Peyer's patch (tissue), 4 donors: ENCODE measurements at regions not wholly inside any gene's neighbourhood (a gene's known extent, or its start where the extent isn't known, plus 50 kb on each side); places are given as distances from the start of the nearest gene placed in this dataset.

Source experiments
- CTCF ChIP-seq, 6 experiments: fragments of 450-650 bp in 4 of 6; fragments of 200-600 bp in 2 of 6; sonication (generic) in 1 of 6; IDR thresholded peaks; one replicate each; pipeline ENCODE4 v1.5.1; 2017 to 2019; ENCODE audit warnings: antibody characterized with exemption in 6 of 6, mild to moderate bottlenecking in 3 of 6, moderate library complexity in 1 of 6
- POLR2A ChIP-seq, 2 donors: fragments of 450-650 bp; IDR thresholded peaks; one replicate each; pipeline ENCODE4 v1.5.1; 2017; ENCODE audit warnings: antibody characterized with exemption in 2 of 2, mild to moderate bottlenecking in 2 of 2, moderate library complexity in 2 of 2

- TF ChIP-seq CTCF (IDR thresholded peaks at IDR 0.05): no peak
- TF ChIP-seq POLR2A (IDR thresholded peaks at IDR 0.05): no peak
These were observed 762.4 kb downstream of the SLC6A15 start for GRCh38 chr12:84150201-84150600.
